ENCODE measurements at regions not wholly inside any gene's neighbourhood (a gene's known extent, or its start where the extent isn't known, plus 50 kb on each side); places are given as distances from the start of the nearest gene placed in this dataset.
A peak's percentile ranks its signal among the peaks of the same experiment; 100 is the strongest.

GRCh38 chrX:96403446-96403845 is 281.2 kb upstream of the DIAPH2 start:
- Histone ChIP-seq H4K20me1 (replicated peaks in 1 of 2; ENCODE audit: control insufficient read depth in 1 of 2, insufficient read depth in 2 of 2, low read length in 2 of 2) (no peaks in the 10 kb centered on the region), H2BK15ac (ENCODE audit: low read length) (no peak overlapping the region), H3K36me3 (ENCODE audit: control insufficient read depth in 2 of 4, insufficient read depth in 4 of 4, low read length in 3 of 4) (no peaks in the 10 kb centered on the region), H3K14ac (ENCODE audit: insufficient read length) (no peak overlapping the region), H3K79me2 (ENCODE audit: control insufficient read depth in 1 of 2, insufficient read depth in 2 of 2, low read length in 2 of 2) (no peaks in the 10 kb centered on the region), H3K27ac (ENCODE audit: low read depth, low read length) (no peak overlapping the region), H3K4ac (replicated peaks; ENCODE audit: insufficient read length, low read depth, low read length) (no peak overlapping the region), H2BK120ac (replicated peaks; ENCODE audit: low read depth, low read length) (no peak overlapping the region), H3K56ac (replicated peaks; ENCODE audit: insufficient read length, low read depth, low read length) (no peak overlapping the region), H2BK12ac (ENCODE audit: low read depth, low read length) (no peak overlapping the region), H4K91ac (replicated peaks; ENCODE audit: insufficient read length, low read length) (no peak overlapping the region), H3K4me3 (ENCODE audit: extremely low read depth in 1 of 4, insufficient read depth in 2 of 4, low read depth in 3 of 4, low read length in 4 of 4) (no peak overlapping the region), H3K9me3 (ENCODE audit: insufficient read depth in 2 of 2, low read depth in 1 of 2, low read length in 1 of 2) (no peaks in the 10 kb centered on the region), H3K4me2 (ENCODE audit: insufficient read depth in 1 of 2, low read depth in 2 of 2, low read length in 2 of 2) (no peak overlapping the region), H4K5ac (ENCODE audit: insufficient read length, low read depth, low read length) (no peak overlapping the region), H3K9ac (replicated peaks in 1 of 4; ENCODE audit: extremely low read depth in 1 of 4, low read depth in 3 of 4, low read length in 3 of 4) (no peak overlapping the region), H2BK20ac (ENCODE audit: low read length) (no peak overlapping the region), H3K79me1 (ENCODE audit: low read depth, low read length) (no peaks in the 10 kb centered on the region), H4K8ac (ENCODE audit: extremely low read depth, insufficient read depth, low read length) (no peak overlapping the region), H3K23ac (ENCODE audit: insufficient read length) (no peak overlapping the region), H3K23me2 (ENCODE audit: low read depth, low read length) (no peaks in the 10 kb centered on the region), H3K4me1 (replicated peaks in 1 of 4; ENCODE audit: control insufficient read depth in 3 of 4, insufficient read depth in 4 of 4, low read length in 3 of 4) (peaks cover 0 to 8% (median 0%) of the 10 kb centered on the region in 4 experiments; a peak in 1 of 7 replicates), H2AFZ (ENCODE audit: low read length) (no peak overlapping the region), H2BK5ac (ENCODE audit: low read depth, low read length) (no peak overlapping the region), H3K27me3 (replicated peaks in 1 of 4; ENCODE audit: control insufficient read depth in 3 of 4, extremely low read depth in 1 of 4, insufficient read depth in 3 of 4, low read length in 3 of 4) (no peaks in the 10 kb centered on the region), H3K18ac (ENCODE audit: extremely low read depth, low read length) (no peak overlapping the region), H2AK5ac (ENCODE audit: low read depth, low read length) (no peak overlapping the region)
- 83% methylated on average over 3 of the region's 3 CpGs; no CpG with 5 or more reads in 1 of the 2 experiments for WGBS, 2 experiments (ENCODE audit: extremely low coverage in 1 of 2, insufficient coverage in 1 of 2, insufficient read length in 1 of 2, insufficient replicate concordance in 2 of 2, low coverage in 1 of 2, low lambda C conversion rate in 2 of 2, missing lambda C conversion rate in 1 of 2)
- ChIA-PET CTCF (ENCODE audit: partially characterized antibody) (no interaction called here), POLR2A (ENCODE audit: partially characterized antibody) (no interaction called here)
- DNase-seq (ENCODE audit: low read depth in 1 of 2, low spot score in 2 of 2) (no peak), FAIRE-seq (peak; percentile 74)
- TF ChIP-seq RXRA (IDR thresholded peaks at IDR 0.05; ENCODE audit: insufficient read depth, low read depth, low read length) (no peak), CEBPB (IDR thresholded peaks at IDR 0.05; ENCODE audit: low read depth, low read length) (no peak), POLR2A (IDR thresholded peaks at IDR 0.05; ENCODE audit: control extremely low read depth in 1 of 2, low read depth in 2 of 2, low read length in 2 of 2) (no peak), CTCF (IDR thresholded peaks at IDR 0.05; ENCODE audit: control extremely low read depth in 1 of 3, insufficient read depth in 1 of 3, low read depth in 1 of 3, low read length in 3 of 3) (no peak), EGR1 (IDR thresholded peaks at IDR 0.05; ENCODE audit: borderline replicate concordance, low read depth, low read length) (no peak), PHF8 (conservative IDR thresholded peaks at IDR 0.05; ENCODE audit: low read depth, low read length) (no peak), TAF1 (IDR thresholded peaks at IDR 0.05; ENCODE audit: low read depth, low read length) (no peak), JUN (IDR thresholded peaks at IDR 0.05; ENCODE audit: low read depth, low read length) (no peak)
